Neural cell (in vitro differentiated cells): ENCODE measurements at regions not wholly inside any gene's neighbourhood (a gene's known extent, or its start where the extent isn't known, plus 50 kb on each side); places are given as distances from the start of the nearest gene placed in this dataset.
"Not testable (repeated sequence)": the region's sequence is repeated elsewhere in the genome, so short reads cannot be mapped to it uniquely, and the experiment has no call there.

Experiments
- H2AFZ ChIP-seq: fragments of 200-600, 300-800 bp; sonication (generic), shearing (Covaris generic); 2 replicates; pipeline ENCODE4 v1.6.0; 2014; ENCODE audit warnings: low read depth, mild to moderate bottlenecking, antibody characterized with exemption, low read length, moderate library complexity
- H3F3A ChIP-seq: fragments of 200-600 bp; shearing (Covaris generic); 2 replicates; pipeline ENCODE4 v1.6.1; 2016; ENCODE audit warnings: mild to moderate bottlenecking, moderate library complexity, mixed read lengths, antibody characterized with exemption, low read length; ENCODE audit not compliant: insufficient read depth, poor library complexity, severe bottlenecking
- H3K27ac ChIP-seq: fragments of 200-600, 300-800 bp; sonication (generic), shearing (Covaris generic); 2 replicates; pipeline ENCODE4 v1.5.1; 2014; ENCODE audit warnings: mild to moderate bottlenecking, low read length, moderate library complexity
- H3K27me3 ChIP-seq: fragments of 300-800, 200-600 bp; sonication (generic), shearing (Covaris generic); 2 replicates; pipeline ENCODE4 v1.6.0; 2014; ENCODE audit warnings: mild to moderate bottlenecking, low read depth, low read length, moderate library complexity; ENCODE audit not compliant: insufficient read depth
- H3K36me3 ChIP-seq: fragments of 300-800, 200-600 bp; sonication (generic), shearing (Covaris generic); 2 replicates; pipeline ENCODE4 v1.5.1; 2014; ENCODE audit warnings: mild to moderate bottlenecking, antibody characterized with exemption, low read length, moderate library complexity; ENCODE audit not compliant: insufficient read depth
- H3K4me2 ChIP-seq: fragments of 300-800, 200-600 bp; sonication (generic), shearing (Covaris generic); 2 replicates; pipeline ENCODE4 v1.6.0; 2014; ENCODE audit warnings: mild to moderate bottlenecking, low read length
- H3K4me3 ChIP-seq: fragments of 300-800, 200-600 bp; sonication (generic), shearing (Covaris generic); 2 replicates; pipeline ENCODE4 v1.5.1; 2014; ENCODE audit warnings: mild to moderate bottlenecking, low read length, moderate library complexity
- H3K79me2 ChIP-seq: fragments of 200-600 bp; shearing (Covaris generic); replicated peaks from 2 replicates; pipeline ENCODE4 v1.6.0; 2014; ENCODE audit warnings: mild to moderate bottlenecking, low read length, moderate library complexity; ENCODE audit not compliant: insufficient read depth
- H3K9ac ChIP-seq: fragments of 300-800, 200-600 bp; sonication (generic), shearing (Covaris generic); 2 replicates; pipeline ENCODE4 v1.6.1; 2016; ENCODE audit warnings: mild to moderate bottlenecking, low read length, mixed read lengths
- H3K9me2 ChIP-seq: fragments of 200-600 bp; shearing (Covaris generic); 2 replicates; pipeline ENCODE4 v1.6.1; 2016; ENCODE audit warnings: mild to moderate bottlenecking, low read length, mixed read lengths; ENCODE audit not compliant: insufficient read depth
- H3K9me3 ChIP-seq: fragments of 200-600, 300-800 bp; sonication (generic), shearing (Covaris generic); 2 replicates; pipeline ENCODE4 v1.6.1; 2016; ENCODE audit warnings: mild to moderate bottlenecking, mixed run types, low read length, moderate library complexity, mixed read lengths
- H4K20me1 ChIP-seq: fragments of 200-600 bp; shearing (Covaris generic); 2 replicates; pipeline ENCODE4 v1.6.1; 2016; ENCODE audit warnings: mild to moderate bottlenecking, mixed run types; ENCODE audit not compliant: insufficient read depth
- CTCF ChIP-seq: fragments of 450-650 bp; IDR thresholded peaks from 2 replicates; pipeline ENCODE4 v1.5.1; 2014; ENCODE audit warnings: antibody characterized with exemption, mild to moderate bottlenecking, moderate library complexity; ENCODE audit not compliant: poor library complexity, severe bottlenecking
- EP300 ChIP-seq: fragments of 450-650 bp; conservative IDR thresholded peaks from 2 replicates; pipeline ENCODE4 v1.6.1; 2014; ENCODE audit warnings: antibody characterized with exemption, mild to moderate bottlenecking, moderate library complexity; ENCODE audit not compliant: poor library complexity, severe bottlenecking
- POLR2AphosphoS5 ChIP-seq: IDR thresholded peaks from 2 replicates; pipeline ENCODE4 v1.6.1; 2012
- RAD21 ChIP-seq: fragments of 450-650 bp; conservative IDR thresholded peaks from 2 replicates; pipeline ENCODE4 v1.6.1; 2014; ENCODE audit warnings: antibody characterized with exemption, mild to moderate bottlenecking, moderate library complexity
- SMC3 ChIP-seq: fragments of 450-650 bp; conservative IDR thresholded peaks from 2 replicates; pipeline ENCODE4 v1.6.1; 2014; ENCODE audit warnings: antibody characterized with exemption, mild to moderate bottlenecking, moderate library complexity; ENCODE audit not compliant: poor library complexity
- TAF1 ChIP-seq: IDR thresholded peaks from 2 replicates; pipeline ENCODE4 v1.6.1; 2012; ENCODE audit warnings: low read depth

GRCh38 chr10:8315619-8316021 is 261.1 kb downstream of the GATA3 start:
- Histone ChIP-seq H3K79me2 (no peaks in the 10 kb centered on the region), H3K27ac (peak overlapping the region; percentile 48), H3K4me2 (peak overlapping the region; percentile 41), H2AFZ (no peak overlapping the region), H3K9me3 (no peaks in the 10 kb centered on the region), H3K9me2 (no peaks in the 10 kb centered on the region), H3K27me3 (no peaks in the 10 kb centered on the region), H3F3A (no peaks in the 10 kb centered on the region), H3K36me3 (no peaks in the 10 kb centered on the region), H3K4me3 (peak overlapping the region; percentile 37), H4K20me1 (no peaks in the 10 kb centered on the region), H3K9ac (no peak overlapping the region)
- TF ChIP-seq EP300 = peak; percentile 80
- no peak for TF ChIP-seq SMC3
- peak; percentile 18 for TF ChIP-seq RAD21

- Histone ChIP-seq H3K9me2 (no peaks in the 10 kb centered on the region), H3K4me3 (peak overlapping the region; percentile 37), H3K9me3 (no peaks in the 10 kb centered on the region), H4K20me1 (no peaks in the 10 kb centered on the region), H3K9ac (no peak overlapping the region), H3K79me2 (no peaks in the 10 kb centered on the region), H3K4me2 (peak overlapping the region; percentile 41), H2AFZ (no peak overlapping the region), H3K36me3 (no peaks in the 10 kb centered on the region), H3F3A (no peaks in the 10 kb centered on the region), H3K27ac (peak overlapping the region; percentile 48), H3K27me3 (no peaks in the 10 kb centered on the region)
- no peak for TF ChIP-seq RAD21
Observed at GRCh38 chr10:8316284-8316683, 261.8 kb downstream of the GATA3 start.

- H4K20me1 ChIP-seq, H3K4me3 ChIP-seq, H3F3A ChIP-seq: not testable (repeated sequence)
Observed at GRCh38 chr10:8318429-8318828, 263.9 kb downstream of the GATA3 start.

GRCh38 chr10:8318956-8319355 is 264.5 kb downstream of the GATA3 start:
- H3K9me2 ChIP-seq = no peaks in the 10 kb centered on the region
- H3K4me3 ChIP-seq = no peak overlapping the region
- no peak overlapping the region for H2AFZ ChIP-seq
- no peaks in the 10 kb centered on the region for H3F3A ChIP-seq
- no peaks in the 10 kb centered on the region for H3K36me3 ChIP-seq
- no peak for TF ChIP-seq CTCF
- no peak for TF ChIP-seq TAF1
- no peak for TF ChIP-seq RAD21
- TF ChIP-seq POLR2AphosphoS5 = no peak
- no peak for TF ChIP-seq SMC3
- no peaks in the 10 kb centered on the region for H4K20me1 ChIP-seq
- H3K27ac ChIP-seq = no peak overlapping the region
- H3K27me3 ChIP-seq = no peaks in the 10 kb centered on the region
- H3K9me3 ChIP-seq = no peaks in the 10 kb centered on the region
- H3K9ac ChIP-seq = no peak overlapping the region
- H3K79me2 ChIP-seq = no peaks in the 10 kb centered on the region
- no peak overlapping the region for H3K4me2 ChIP-seq

More at GRCh38 chr10:8318429-8318828, 263.9 kb downstream of the GATA3 start:
- H3K9me2 ChIP-seq, H3K79me2 ChIP-seq, H3K27ac ChIP-seq, H3K9ac ChIP-seq, H2AFZ ChIP-seq, H3K4me2 ChIP-seq, H3K27me3 ChIP-seq, H3K9me3 ChIP-seq, H3K36me3 ChIP-seq: not testable (repeated sequence)
